A673 (cell line): ENCODE measurements at regions not wholly inside any gene's neighbourhood (a gene's known extent, or its start where the extent isn't known, plus 50 kb on each side); places are given as distances from the start of the nearest gene placed in this dataset.

Experiments
- BruUV-seq: library from RNA; stranded (reverse); fragments of 400-500 nt; replicated peaks from 2 replicates; lab custom pipeline; 2021; lab: Mats Ljungman, UMichigan
- CTCF ChIA-PET: fragments of 300-600 bp; sonication (Branson Sonifier 250); formaldehyde crosslinking; loops from one replicate; lab custom pipeline; 2022; ENCODE audit warnings: antibody characterized with exemption; lab: Charles Lee
- POLR2A ChIA-PET: fragments of 300-600 bp; sonication (Branson Sonifier 250); formaldehyde crosslinking; loops from one replicate; lab custom pipeline; 2022; ENCODE audit warnings: antibody characterized with exemption; ENCODE audit not compliant: low non-redundant PET; lab: Charles Lee
- DNase-seq: peaks from one replicate; pipeline ENCODE4 v3.0.0-alpha.2; 2015; ENCODE audit warnings: low spot score
- H3K27ac ChIP-seq: fragments of 200-600 bp; sonication (generic); 2 replicates; pipeline ENCODE4 v1.5.1; 2016; ENCODE audit warnings: mixed run types, low read depth, mild to moderate bottlenecking, mixed read lengths, antibody characterized with exemption, low read length; ENCODE audit not compliant: poor library complexity, severe bottlenecking
- H3K27me3 ChIP-seq: fragments of 200-600 bp; sonication (generic); replicated peaks from 2 replicates; pipeline ENCODE4 v1.6.1; 2017; ENCODE audit warnings: mixed run types, low read depth, mild to moderate bottlenecking, mixed read lengths, antibody characterized with exemption, low read length; ENCODE audit not compliant: insufficient read depth, poor library complexity
- H3K36me3 ChIP-seq: fragments of 200-600 bp; sonication (generic); 2 replicates; pipeline ENCODE4 v1.6.1; 2016; ENCODE audit warnings: mixed run types, mild to moderate bottlenecking, mixed read lengths, antibody characterized with exemption, low read length; ENCODE audit not compliant: insufficient read depth, poor library complexity, severe bottlenecking
- H3K4me1 ChIP-seq: fragments of 200-600 bp; sonication (generic); 2 replicates; pipeline ENCODE4 v1.6.1; 2017; ENCODE audit warnings: mixed run types, mild to moderate bottlenecking, mixed read lengths, antibody characterized with exemption, low read length; ENCODE audit not compliant: insufficient read depth, poor library complexity, severe bottlenecking
- H3K4me3 ChIP-seq: fragments of 200-600 bp; sonication (generic); 2 replicates; pipeline ENCODE4 v1.5.1; 2016; ENCODE audit warnings: low read depth, mixed run types, mild to moderate bottlenecking, mixed read lengths, low read length; ENCODE audit not compliant: poor library complexity, severe bottlenecking
- H3K9me3 ChIP-seq: fragments of 200-600 bp; sonication (generic); 2 replicates; pipeline ENCODE4 v1.6.1; 2016; ENCODE audit warnings: mixed run types, low read depth, mild to moderate bottlenecking, mixed read lengths, antibody characterized with exemption, low read length; ENCODE audit not compliant: poor library complexity, severe bottlenecking
- EZH2 ChIP-seq: fragments of 200-600 bp; sonication (generic); IDR thresholded peaks from 2 replicates; pipeline ENCODE4 v1.6.1; 2017; ENCODE audit warnings: borderline replicate concordance, low read depth, mild to moderate bottlenecking, mixed read lengths, antibody characterized with exemption, low read length; ENCODE audit not compliant: poor library complexity, severe bottlenecking
- intact Hi-C: fragments of 100-400 bp; cut with micrococcal nuclease; formaldehyde crosslinking; loops from one replicate; pipeline ENCODE4 v1.10.0; 2022; ENCODE audit not compliant: unreplicated experiment
- TF ChIP-seq, protein P1 (sequence below): fragments of 300-800, 200-600 bp; sonication (generic); conservative IDR thresholded peaks from 2 replicates; pipeline ENCODE4 v1.5.1; 2017; ENCODE audit warnings: low read depth, mild to moderate bottlenecking, antibody characterized with exemption, low read length, moderate library complexity, mixed read lengths

DNA sequence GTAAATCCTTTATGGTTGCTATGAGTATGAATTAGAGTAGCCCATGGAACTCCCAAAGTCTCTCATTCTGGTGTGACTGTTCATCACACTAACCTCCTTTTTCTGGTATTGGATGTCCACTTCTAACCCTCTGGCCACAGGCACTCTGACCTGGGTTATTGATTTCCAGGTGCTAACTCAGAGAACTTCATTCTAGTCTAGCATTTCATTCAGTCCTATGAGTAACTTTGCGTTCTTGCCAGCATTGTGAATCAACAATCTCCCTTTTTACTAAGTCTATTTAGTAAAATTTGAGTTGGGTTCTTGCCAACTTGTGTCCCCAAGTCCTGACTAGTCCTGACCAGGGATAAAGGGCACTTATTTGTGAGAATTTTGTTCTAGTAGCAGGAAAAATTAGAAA, 103.5 kb downstream of the SNX18 start:
- no peak overlapping the region for H3K4me3 ChIP-seq
- H3K4me1 ChIP-seq, result peaks cover 14% of the 10 kb centered on the region
- no peak overlapping the region for H3K27ac ChIP-seq
- intact Hi-C loops, result no loop called here
- no TSS peak for BruUV-seq
- no peak for TF ChIP-seq EZH2
- TF ChIP-seq, protein P1, sequence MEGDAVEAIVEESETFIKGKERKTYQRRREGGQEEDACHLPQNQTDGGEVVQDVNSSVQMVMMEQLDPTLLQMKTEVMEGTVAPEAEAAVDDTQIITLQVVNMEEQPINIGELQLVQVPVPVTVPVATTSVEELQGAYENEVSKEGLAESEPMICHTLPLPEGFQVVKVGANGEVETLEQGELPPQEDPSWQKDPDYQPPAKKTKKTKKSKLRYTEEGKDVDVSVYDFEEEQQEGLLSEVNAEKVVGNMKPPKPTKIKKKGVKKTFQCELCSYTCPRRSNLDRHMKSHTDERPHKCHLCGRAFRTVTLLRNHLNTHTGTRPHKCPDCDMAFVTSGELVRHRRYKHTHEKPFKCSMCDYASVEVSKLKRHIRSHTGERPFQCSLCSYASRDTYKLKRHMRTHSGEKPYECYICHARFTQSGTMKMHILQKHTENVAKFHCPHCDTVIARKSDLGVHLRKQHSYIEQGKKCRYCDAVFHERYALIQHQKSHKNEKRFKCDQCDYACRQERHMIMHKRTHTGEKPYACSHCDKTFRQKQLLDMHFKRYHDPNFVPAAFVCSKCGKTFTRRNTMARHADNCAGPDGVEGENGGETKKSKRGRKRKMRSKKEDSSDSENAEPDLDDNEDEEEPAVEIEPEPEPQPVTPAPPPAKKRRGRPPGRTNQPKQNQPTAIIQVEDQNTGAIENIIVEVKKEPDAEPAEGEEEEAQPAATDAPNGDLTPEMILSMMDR, result no peak
- no peaks in the 10 kb centered on the region for H3K36me3 ChIP-seq
- ChIA-PET CTCF (no interaction called here), POLR2A (no interaction called here)
- no peaks in the 10 kb centered on the region for H3K27me3 ChIP-seq
- H3K9me3 ChIP-seq, result no peaks in the 10 kb centered on the region
- no peak for DNase-seq

DNA sequence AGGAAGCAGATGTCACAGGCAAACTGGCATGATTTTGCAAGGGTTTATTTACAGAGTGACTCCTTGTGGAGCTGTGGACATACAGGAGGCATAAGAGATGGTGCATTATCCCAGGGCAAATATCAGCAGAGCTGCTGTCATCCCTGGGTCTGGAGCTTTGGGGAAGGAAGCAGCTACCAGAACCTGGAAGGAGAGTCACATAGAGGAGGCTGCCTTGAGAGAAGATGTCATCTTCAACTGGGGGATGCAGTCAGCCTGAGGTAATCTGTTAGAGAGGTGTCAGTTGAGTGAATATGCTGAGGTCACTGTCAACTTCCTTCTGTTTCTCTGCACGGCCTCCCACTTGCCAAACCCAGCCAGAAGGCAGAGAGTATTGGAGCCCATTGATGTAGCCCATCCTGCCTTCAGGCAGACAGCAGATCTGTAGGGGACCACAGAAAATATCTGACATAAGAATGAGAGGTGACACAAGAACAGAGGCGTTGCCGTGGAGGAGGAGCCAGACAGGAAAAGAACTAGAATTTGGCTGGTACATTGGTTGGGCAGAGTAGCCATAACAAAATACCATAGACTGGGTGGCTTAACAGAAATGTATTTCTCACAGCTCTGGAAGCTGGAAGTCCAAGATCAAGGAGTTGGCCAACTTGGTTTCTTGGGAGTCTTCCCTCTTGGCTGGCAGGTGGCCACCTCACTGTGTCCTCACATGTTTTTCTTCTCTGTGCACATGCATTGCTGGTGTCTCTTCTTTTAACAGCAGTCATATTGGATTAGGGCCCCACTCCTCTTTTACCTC, 102.8 kb downstream of the SNX18 start:
- BruUV-seq, result no TSS peak
- Histone ChIP-seq H3K27ac (no peak overlapping the region), H3K36me3 (no peaks in the 10 kb centered on the region), H3K9me3 (no peaks in the 10 kb centered on the region), H3K4me3 (no peak overlapping the region), H3K27me3 (no peaks in the 10 kb centered on the region), H3K4me1 (peaks cover 13% of the 10 kb centered on the region)
- ChIA-PET POLR2A (no interaction called here), CTCF (no interaction called here)
- TF ChIP-seq, protein P1, result no peak
- TF ChIP-seq EZH2, result no peak
- DNase-seq, result no peak
- intact Hi-C loops, result no loop called here

DNA sequence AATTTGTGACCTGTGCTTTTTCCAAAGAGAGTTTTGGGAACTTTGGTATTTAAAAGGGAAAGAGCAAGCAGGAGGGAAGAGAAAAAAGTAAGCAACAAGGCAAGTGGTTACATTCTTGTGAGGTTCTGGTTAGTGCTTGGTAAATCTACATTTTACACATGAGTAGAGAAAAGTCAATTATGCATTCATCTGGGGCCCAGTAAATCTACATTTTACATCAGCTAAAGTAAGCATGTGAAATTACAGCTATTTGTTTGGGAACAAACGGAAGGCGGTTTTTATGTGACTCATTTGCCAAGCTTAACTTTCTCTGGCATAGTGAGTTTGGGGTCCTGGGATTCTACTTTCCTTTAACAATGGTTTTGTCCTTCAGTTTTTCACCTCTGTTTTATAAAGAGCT, 102.2 kb downstream of the SNX18 start:
- H3K27ac ChIP-seq, result no peak overlapping the region
- no peak for DNase-seq
- no peak overlapping the region for H3K4me3 ChIP-seq
- no TSS peak for BruUV-seq
- TF ChIP-seq, protein P1, result no peak
- TF ChIP-seq EZH2, result no peak
- intact Hi-C loops, result no loop called here
- H3K9me3 ChIP-seq, result no peaks in the 10 kb centered on the region
- no peaks in the 10 kb centered on the region for H3K36me3 ChIP-seq
- ChIA-PET POLR2A (no interaction called here), CTCF (no interaction called here)
- peaks cover 7% of the 10 kb centered on the region for H3K4me1 ChIP-seq
- H3K27me3 ChIP-seq, result no peaks in the 10 kb centered on the region
